Mammary epithelial cell (primary cell): ENCODE measurements at regions not wholly inside any gene's neighbourhood (a gene's known extent, or its start where the extent isn't known, plus 50 kb on each side); places are given as distances from the start of the nearest gene placed in this dataset.

Experiments
- CTCF ChIP-seq, 2 donors: IDR thresholded peaks in 1 of 2; conservative IDR thresholded peaks in 1 of 2; 2 replicates each; pipeline ENCODE4 v1.5.1; 2011 to 2012; ENCODE audit warnings: inconsistent platforms in 2 of 2, low read length in 2 of 2, mild to moderate bottlenecking in 2 of 2, control low read depth in 1 of 2, low read depth in 1 of 2; ENCODE audit not compliant: insufficient read depth in 1 of 2; ENCODE audit errors: extremely low read depth in 1 of 2
- EZH2 ChIP-seq: IDR thresholded peaks from 2 replicates; pipeline ENCODE4 v1.6.1; 2012; ENCODE audit warnings: low read length, inconsistent platforms, borderline replicate concordance

GRCh38 chr7:157486007-157486755, 149.4 kb downstream of the DNAJB6 start:
- TF ChIP-seq CTCF (conservative IDR thresholded peaks at IDR 0.05 in 1 of 2, IDR thresholded peaks at IDR 0.05 in 1 of 2; ENCODE audit: extremely low read depth in 1 of 2, insufficient read depth in 1 of 2, low read depth in 1 of 2, low read length in 2 of 2) (no peak), EZH2 (no peak)
